Activated CD4-positive, alpha-beta T cell treated with anti-CD3 and anti-CD28 coated beads for 36 hours (primary cell): ENCODE measurements at regions not wholly inside any gene's neighbourhood (a gene's known extent, or its start where the extent isn't known, plus 50 kb on each side); places are given as distances from the start of the nearest gene placed in this dataset.
"Not testable (repeated sequence)": the region's sequence is repeated elsewhere in the genome, so short reads cannot be mapped to it uniquely, and the experiment has no call there.

ENCODE experiments used
- ATAC-seq: fragments of 200-7000 bp; cut with Tn5 transposase; one replicate; pipeline ENCODE4 v1.10.0; 2021; ENCODE audit warnings: mild to moderate bottlenecking, moderate library complexity
- CTCF ChIA-PET: fragments of 350-600 bp; sonication (Branson Sonifier 250); formaldehyde crosslinking; loops from one replicate; lab custom pipeline; 2021; ENCODE audit warnings: antibody characterized with exemption; lab: Charles Lee
- POLR2A ChIA-PET: fragments of 350-600 bp; sonication (Branson Sonifier 250); formaldehyde crosslinking; loops from one replicate; lab custom pipeline; 2021; ENCODE audit warnings: antibody characterized with exemption, inconsistent platforms; lab: Charles Lee
- DNase-seq: peaks from one replicate; pipeline ENCODE4 v3.0.0-alpha.2; 2020
- H3K27ac Mint-ChIP-seq: one replicate; pipeline ENCODE4 v1.8.0; 2021; ENCODE audit warnings: mixed read lengths
- H3K27me3 Mint-ChIP-seq: one replicate; pipeline ENCODE4 v1.8.0; 2021; ENCODE audit warnings: mixed read lengths
- H3K36me3 Mint-ChIP-seq: one replicate; pipeline ENCODE4 v1.8.0; 2021; ENCODE audit warnings: low read depth, mixed read lengths
- H3K4me1 Mint-ChIP-seq: one replicate; pipeline ENCODE4 v1.8.0; 2021; ENCODE audit warnings: mixed read lengths
- H3K4me3 Mint-ChIP-seq: one replicate; pipeline ENCODE4 v1.8.0; 2021; ENCODE audit warnings: mild to moderate bottlenecking, moderate library complexity, mixed read lengths
- H3K9me3 Mint-ChIP-seq: one replicate; pipeline ENCODE4 v1.8.0; 2021; ENCODE audit warnings: low read depth, mixed read lengths
- intact Hi-C, 2 experiments: fragments of 100-400 bp; cut with DNase I in 1 of 2; cut with micrococcal nuclease in 1 of 2; formaldehyde crosslinking; loops; one replicate each; pipeline versions ENCODE4 v1.14.2 to v1.15.1; 2022 to 2024; cut with DNase I, micrococcal nuclease

DNA sequence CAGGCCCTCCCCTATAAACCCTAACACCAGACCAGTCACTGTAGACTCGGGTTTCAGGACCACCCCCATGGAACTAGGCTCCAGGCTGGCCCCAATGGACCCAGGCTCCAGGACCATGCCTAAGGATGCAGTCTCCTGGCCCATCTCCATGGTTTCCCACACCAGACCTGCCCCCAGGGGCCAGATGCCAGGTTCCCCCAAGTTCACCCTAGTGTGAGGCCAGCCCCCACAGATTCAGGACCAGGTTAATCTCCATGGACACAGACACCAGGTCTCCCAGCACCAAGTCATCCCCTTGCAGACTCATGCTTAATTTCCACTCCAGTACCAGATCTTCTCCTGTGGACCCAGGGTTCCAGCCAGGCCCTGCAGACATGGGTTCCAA lies 103.8 kb upstream of the LANCL2 start:
- intact Hi-C loops: no loop called here
- Mint-ChIP-seq H3K36me3 (no peaks in the 10 kb centered on the region), H3K4me3 (no peak overlapping the region), H3K9me3 (no peaks in the 10 kb centered on the region), H3K27ac (no peak overlapping the region), H3K4me1 (no peaks in the 10 kb centered on the region), H3K27me3 (peaks cover 11% of the 10 kb centered on the region)
- ChIA-PET CTCF (no interaction called here), POLR2A (no interaction called here)
- ATAC-seq (no peak), DNase-seq (no peak)

DNA sequence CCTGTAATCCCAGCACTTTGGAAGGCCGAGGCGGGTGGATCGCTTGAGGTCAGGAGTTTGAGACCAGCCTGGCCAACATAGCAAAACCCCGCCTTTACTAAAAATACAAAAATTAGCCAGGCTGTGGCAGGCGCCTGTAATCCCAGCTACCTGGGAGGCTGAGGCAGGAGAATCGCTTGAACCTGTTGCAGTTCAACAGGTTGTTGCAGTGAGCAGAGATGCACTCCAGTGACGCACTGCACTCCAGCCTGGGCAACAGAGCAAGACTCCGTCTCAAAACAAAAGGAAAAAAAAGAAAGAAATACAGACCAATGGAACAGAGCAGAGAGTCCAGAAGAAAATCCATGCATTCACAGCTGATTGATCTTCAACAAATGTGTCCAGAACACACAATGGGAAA lies 99.8 kb upstream of the LANCL2 start:
- H3K36me3 Mint-ChIP-seq, intact Hi-C loops, H3K4me3 Mint-ChIP-seq, POLR2A ChIA-PET, H3K27ac Mint-ChIP-seq, H3K27me3 Mint-ChIP-seq, H3K9me3 Mint-ChIP-seq, H3K4me1 Mint-ChIP-seq, DNase-seq, ATAC-seq: not testable (repeated sequence)
- CTCF ChIA-PET: interaction anchor here (0.6 to 1.8 kb wide), 5 partner anchors 11 to 492 kb away, joined by 3 to 21 read pairs (median 4); no protein-coding TSS in a partner anchor

DNA sequence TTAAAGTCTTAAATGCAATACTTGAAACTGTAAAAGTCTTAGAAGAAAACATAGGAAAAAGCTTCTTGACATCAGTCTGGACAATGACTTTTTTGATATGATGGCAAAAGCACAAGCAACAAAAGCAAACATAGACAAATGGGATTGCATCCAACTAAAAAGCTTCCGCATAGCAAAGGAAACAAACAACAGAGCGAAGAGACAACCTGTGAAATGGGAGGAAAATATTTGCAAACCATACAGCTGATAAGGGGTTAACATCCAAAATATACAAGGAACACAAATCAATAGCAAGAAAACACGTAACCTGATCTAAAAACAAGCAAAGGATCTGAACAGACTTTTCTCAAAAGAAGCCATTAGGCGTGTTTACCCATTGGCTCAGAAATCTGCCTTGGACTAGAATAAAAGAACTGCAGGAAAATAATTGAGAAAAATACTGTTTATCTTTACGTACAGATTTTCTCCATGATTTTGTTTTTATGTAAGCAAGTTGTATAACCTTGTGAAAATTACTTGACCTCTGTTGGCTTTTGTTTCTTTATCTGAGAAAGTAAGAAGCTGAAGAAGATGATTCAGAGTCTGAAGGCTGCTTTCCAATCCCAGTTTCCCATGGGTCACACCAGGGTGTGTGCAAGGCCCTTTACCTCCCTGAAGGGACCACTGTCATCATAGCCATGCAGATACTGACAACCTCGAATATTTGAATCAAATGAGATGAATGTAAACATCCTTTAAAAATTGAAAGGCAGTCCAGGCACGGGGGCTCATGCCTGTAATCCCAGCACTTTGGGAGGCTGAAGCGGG lies 99.1 kb upstream of the LANCL2 start:
- ChIA-PET CTCF (interaction anchor here (0.6 to 1.8 kb wide), 6 partner anchors 10 to 492 kb away, joined by 3 to 21 read pairs (median 4); no protein-coding TSS in a partner anchor), POLR2A (no interaction called here)
- no peak overlapping the region for H3K4me3 Mint-ChIP-seq
- H3K36me3 Mint-ChIP-seq: no peaks in the 10 kb centered on the region
- DNase-seq: no peak
- no peak for ATAC-seq
- no peaks in the 10 kb centered on the region for H3K9me3 Mint-ChIP-seq
- H3K4me1 Mint-ChIP-seq: no peaks in the 10 kb centered on the region
- H3K27ac Mint-ChIP-seq: no peak overlapping the region
- no peaks in the 10 kb centered on the region for H3K27me3 Mint-ChIP-seq
- intact Hi-C loops: no loop called here

- peaks cover 2% of the 10 kb centered on the region for H3K27me3 Mint-ChIP-seq
Observed at GRCh38 chr7:55271069-55271626, 94.0 kb upstream of the LANCL2 start.

GRCh38 chr7:55271661-55272060 lies 93.5 kb upstream of the LANCL2 start:
- H3K4me3 Mint-ChIP-seq: no peak overlapping the region
- H3K36me3 Mint-ChIP-seq: no peaks in the 10 kb centered on the region
- DNase-seq: no peak
- no peaks in the 10 kb centered on the region for H3K4me1 Mint-ChIP-seq
- intact Hi-C loops: no loop called here
- no peak for ATAC-seq
- H3K9me3 Mint-ChIP-seq: no peaks in the 10 kb centered on the region
- H3K27me3 Mint-ChIP-seq: peaks cover 2% of the 10 kb centered on the region
- H3K27ac Mint-ChIP-seq: no peak overlapping the region
- ChIA-PET POLR2A (no interaction called here), CTCF (interaction anchor here (0.5 to 1.9 kb wide), 4 partner anchors 12 to 483 kb away, joined by 3 to 13 read pairs (median 3); no protein-coding TSS in a partner anchor)

More at GRCh38 chr7:55271069-55271626, 94.0 kb upstream of the LANCL2 start:
- no peaks in the 10 kb centered on the region for H3K9me3 Mint-ChIP-seq
- ChIA-PET POLR2A (no interaction called here), CTCF (interaction anchor here (0.5 to 1.9 kb wide), 5 partner anchors 11 to 483 kb away, joined by 3 to 13 read pairs (median 3); no protein-coding TSS in a partner anchor)
- DNase-seq: no peak
- intact Hi-C loops: no loop called here
- H3K4me3 Mint-ChIP-seq: no peak overlapping the region
- no peak for ATAC-seq
- H3K27ac Mint-ChIP-seq: no peak overlapping the region
- H3K36me3 Mint-ChIP-seq: no peaks in the 10 kb centered on the region
- H3K4me1 Mint-ChIP-seq: no peaks in the 10 kb centered on the region

GRCh38 chr7:55272328-55272727 lies 92.8 kb upstream of the LANCL2 start:
- no peaks in the 10 kb centered on the region for H3K36me3 Mint-ChIP-seq

DNA sequence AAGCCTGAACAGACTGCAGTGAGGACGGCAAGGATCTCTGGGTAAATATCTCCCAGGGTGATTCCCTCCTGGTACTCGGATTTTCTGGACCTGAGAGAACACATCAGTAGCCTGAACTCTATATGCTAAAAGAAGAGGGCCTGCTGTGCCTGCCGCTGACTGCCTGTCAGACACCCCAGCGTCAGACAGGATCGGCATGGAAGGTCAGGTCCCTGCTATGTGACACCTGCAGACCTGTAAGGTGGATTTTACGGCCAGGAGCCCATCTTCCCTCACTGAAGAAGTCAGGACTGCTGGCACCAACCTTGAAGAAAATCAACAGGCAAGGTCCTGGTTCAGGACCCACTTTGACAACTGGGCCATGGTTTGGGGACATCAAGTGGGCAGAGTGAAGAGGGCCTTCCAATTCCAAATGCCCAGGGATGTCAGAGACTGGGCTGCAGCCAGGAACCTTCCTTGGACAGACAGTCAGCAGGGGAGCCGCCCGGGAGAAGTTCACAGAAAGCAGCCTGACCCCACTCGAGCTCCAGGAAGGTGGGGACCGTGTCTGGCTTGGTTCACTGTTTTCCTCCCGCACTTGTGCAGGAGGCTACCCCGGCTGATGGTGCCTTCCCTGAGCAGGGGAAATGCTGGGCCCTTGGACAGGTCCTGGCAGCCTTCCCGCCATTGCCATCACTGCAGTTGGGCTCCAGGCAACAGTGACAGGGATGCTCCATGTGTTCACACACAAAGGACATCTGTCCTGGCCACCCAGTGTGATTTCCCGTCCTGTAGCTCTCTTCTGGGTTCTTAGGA lies 91.8 kb upstream of the LANCL2 start:
- H3K27me3 Mint-ChIP-seq: peaks cover 2% of the 10 kb centered on the region
- ATAC-seq: no peak
- H3K4me3 Mint-ChIP-seq: no peak overlapping the region
- no peak overlapping the region for H3K27ac Mint-ChIP-seq
- CTCF ChIA-PET: no interaction called here
- intact Hi-C loops: no loop called here
- no peaks in the 10 kb centered on the region for H3K36me3 Mint-ChIP-seq
- POLR2A ChIA-PET: no interaction called here
- no peaks in the 10 kb centered on the region for H3K9me3 Mint-ChIP-seq
- H3K4me1 Mint-ChIP-seq: no peaks in the 10 kb centered on the region
- DNase-seq: no peak

More at GRCh38 chr7:55272328-55272727, 92.8 kb upstream of the LANCL2 start:
- peaks cover 2% of the 10 kb centered on the region for H3K27me3 Mint-ChIP-seq
- ChIA-PET POLR2A (no interaction called here), CTCF (no interaction called here)
- H3K27ac Mint-ChIP-seq: no peak overlapping the region
- H3K9me3 Mint-ChIP-seq: no peaks in the 10 kb centered on the region
- H3K4me1 Mint-ChIP-seq: no peaks in the 10 kb centered on the region
- intact Hi-C loops: no loop called here
- H3K4me3 Mint-ChIP-seq: no peak overlapping the region
- DNase-seq (no peak), ATAC-seq (no peak)

GRCh38 chr7:55274156-55274555 lies 91.0 kb upstream of the LANCL2 start:
- Mint-ChIP-seq H3K4me3 (no peak overlapping the region), H3K27ac (no peak overlapping the region), H3K27me3 (peaks cover 2% of the 10 kb centered on the region), H3K4me1 (no peaks in the 10 kb centered on the region), H3K36me3 (no peaks in the 10 kb centered on the region), H3K9me3 (no peaks in the 10 kb centered on the region)
- intact Hi-C loops: no loop called here
- POLR2A ChIA-PET: no interaction called here
- no peak for DNase-seq
- no peak for ATAC-seq
- CTCF ChIA-PET: interaction anchor here (1.5 kb wide), 1 partner anchor 141 kb away, joined by 5 read pairs; no protein-coding TSS in a partner anchor

- ChIA-PET CTCF (interaction anchor here (0.5 to 1.5 kb wide), 4 partner anchors 10 to 140 kb away, joined by 4 to 5 read pairs (median 4); no protein-coding TSS in a partner anchor), POLR2A (no interaction called here)
- DNase-seq (no peak), ATAC-seq (no peak)
- H3K4me3 Mint-ChIP-seq: no peak overlapping the region
- no peaks in the 10 kb centered on the region for H3K4me1 Mint-ChIP-seq
- H3K9me3 Mint-ChIP-seq: no peaks in the 10 kb centered on the region
- H3K27ac Mint-ChIP-seq: no peak overlapping the region
- H3K27me3 Mint-ChIP-seq: peaks cover 2% of the 10 kb centered on the region
- H3K36me3 Mint-ChIP-seq: no peaks in the 10 kb centered on the region
- intact Hi-C loops: no loop called here
Observed at GRCh38 chr7:55275291-55276200, 89.6 kb upstream of the LANCL2 start.

DNA sequence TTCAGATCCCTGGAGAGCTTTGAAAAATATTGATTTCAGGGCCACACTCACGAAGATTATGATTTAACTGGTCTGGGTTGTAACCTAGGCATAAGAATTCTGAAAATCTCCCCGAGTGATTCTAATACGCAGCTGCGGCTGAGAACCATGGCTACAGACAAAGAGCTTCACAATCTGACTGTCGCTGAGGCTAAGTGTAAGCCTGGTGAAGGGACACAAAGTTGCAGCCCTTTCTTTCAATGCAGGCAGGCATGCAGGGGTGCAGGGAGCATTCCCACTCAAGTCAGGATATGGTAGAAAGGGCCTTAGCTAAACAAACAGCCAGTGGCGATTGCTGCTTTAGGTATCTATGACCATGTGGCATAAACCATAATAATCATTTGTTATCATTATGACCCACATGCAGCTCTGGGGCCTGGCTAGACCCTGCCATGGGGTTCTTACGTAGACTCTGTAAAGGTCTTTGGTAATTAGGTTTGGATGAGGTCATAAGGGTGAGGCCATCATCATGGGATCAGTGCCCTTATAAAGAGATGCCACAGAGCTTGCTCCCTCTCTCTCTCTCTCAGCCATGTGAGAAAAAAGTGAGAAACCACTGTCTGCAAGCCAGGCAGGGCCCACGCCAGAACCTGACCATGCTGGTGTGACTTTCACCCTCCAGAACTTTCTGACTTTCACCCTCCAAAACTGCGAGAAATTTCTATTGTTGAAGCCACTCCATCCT lies 88.4 kb upstream of the LANCL2 start:
- DNase-seq: no peak
- POLR2A ChIA-PET: no interaction called here
- CTCF ChIA-PET: interaction anchor here (0.6 to 6.4 kb wide), 5 partner anchors 11 to 380 kb away, joined by 3 to 53 read pairs (median 3); no protein-coding TSS in a partner anchor
- H3K9me3 Mint-ChIP-seq: no peaks in the 10 kb centered on the region
- H3K27ac Mint-ChIP-seq: no peak overlapping the region
- H3K4me1 Mint-ChIP-seq: no peaks in the 10 kb centered on the region
- ATAC-seq: no peak
- no peak overlapping the region for H3K4me3 Mint-ChIP-seq
- H3K36me3 Mint-ChIP-seq: no peaks in the 10 kb centered on the region
- intact Hi-C loops: no loop called here
- H3K27me3 Mint-ChIP-seq: peaks cover 2% of the 10 kb centered on the region
